Activated CD8-positive, alpha-beta memory T cell treated with anti-CD3 and anti-CD28 coated beads for 36 hours (primary cell): ENCODE measurements at regions not wholly inside any gene's neighbourhood (a gene's known extent, or its start where the extent isn't known, plus 50 kb on each side); places are given as distances from the start of the nearest gene placed in this dataset.

Experiments used
- CTCF ChIA-PET: fragments of 350-600 bp; sonication (Branson Sonifier 250); formaldehyde crosslinking; loops from one replicate; lab custom pipeline; 2021; ENCODE audit warnings: antibody characterized with exemption; lab: Charles Lee
- POLR2A ChIA-PET: fragments of 350-600 bp; sonication (Branson Sonifier 250); formaldehyde crosslinking; loops from one replicate; lab custom pipeline; 2021; ENCODE audit warnings: antibody characterized with exemption; lab: Charles Lee

GRCh38 chr18:6679201-6679600, 50.3 kb upstream of the ARHGAP28 start:
- ChIA-PET CTCF (no interaction called here), POLR2A (no interaction called here)
